BE2C (cell line): ENCODE measurements at regions not wholly inside any gene's neighbourhood (a gene's known extent, or its start where the extent isn't known, plus 50 kb on each side); places are given as distances from the start of the nearest gene placed in this dataset.

Experiments
- DNase-seq: peaks from one replicate; pipeline ENCODE4 v3.0.0-alpha.2; 2020
- H3K27me3 ChIP-seq: fragments of 250-450 bp; sonication (Bioruptor Pico); 2 replicates; pipeline ENCODE4 v1.5.1; 2020; ENCODE audit warnings: mild to moderate bottlenecking
- H3K36me3 ChIP-seq: fragments of 250-450 bp; sonication (Bioruptor Pico); 2 replicates; pipeline ENCODE4 v1.5.1; 2020; ENCODE audit warnings: mild to moderate bottlenecking
- H3K4me1 ChIP-seq: fragments of 250-450 bp; sonication (Bioruptor Pico); 2 replicates; pipeline ENCODE4 v1.5.1; 2020
- H3K4me3 ChIP-seq: 2 replicates; pipeline ENCODE4 v1.5.1; 2011; ENCODE audit warnings: low read depth, low read length
- H3K9me3 ChIP-seq: fragments of 250-450 bp; sonication (Bioruptor Pico); 2 replicates; pipeline ENCODE4 v1.5.1; 2020
- TF ChIP-seq, protein P1 (sequence below): IDR thresholded peaks from 2 replicates; pipeline ENCODE4 v1.5.1; 2012; ENCODE audit warnings: mild to moderate bottlenecking, low read depth, low read length

DNA sequence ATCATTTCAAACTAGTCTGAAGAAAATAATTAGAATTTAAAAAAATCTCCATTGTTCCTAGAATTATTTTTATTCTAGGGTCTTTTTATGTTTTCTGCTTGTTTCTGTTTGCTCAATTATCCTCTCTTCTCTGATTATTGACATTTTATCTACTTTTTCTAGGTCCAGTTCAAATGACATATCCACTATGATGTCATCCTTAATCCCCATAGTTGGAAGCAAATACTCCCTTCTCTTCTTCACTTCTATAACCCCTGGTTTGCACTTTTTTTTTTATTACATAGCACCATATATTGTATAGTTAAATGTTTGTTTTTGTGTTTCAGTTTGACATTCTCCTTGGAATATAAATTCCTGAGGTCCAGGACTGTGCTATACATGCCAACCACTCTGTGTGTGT lies 82.6 kb downstream of the CT47B1 start:
- Histone ChIP-seq H3K27me3 (no peaks in the 10 kb centered on the region), H3K4me3 (no peak overlapping the region), H3K36me3 (no peaks in the 10 kb centered on the region), H3K9me3 (no peaks in the 10 kb centered on the region), H3K4me1 (no peaks in the 10 kb centered on the region)
- TF ChIP-seq, protein P1, sequence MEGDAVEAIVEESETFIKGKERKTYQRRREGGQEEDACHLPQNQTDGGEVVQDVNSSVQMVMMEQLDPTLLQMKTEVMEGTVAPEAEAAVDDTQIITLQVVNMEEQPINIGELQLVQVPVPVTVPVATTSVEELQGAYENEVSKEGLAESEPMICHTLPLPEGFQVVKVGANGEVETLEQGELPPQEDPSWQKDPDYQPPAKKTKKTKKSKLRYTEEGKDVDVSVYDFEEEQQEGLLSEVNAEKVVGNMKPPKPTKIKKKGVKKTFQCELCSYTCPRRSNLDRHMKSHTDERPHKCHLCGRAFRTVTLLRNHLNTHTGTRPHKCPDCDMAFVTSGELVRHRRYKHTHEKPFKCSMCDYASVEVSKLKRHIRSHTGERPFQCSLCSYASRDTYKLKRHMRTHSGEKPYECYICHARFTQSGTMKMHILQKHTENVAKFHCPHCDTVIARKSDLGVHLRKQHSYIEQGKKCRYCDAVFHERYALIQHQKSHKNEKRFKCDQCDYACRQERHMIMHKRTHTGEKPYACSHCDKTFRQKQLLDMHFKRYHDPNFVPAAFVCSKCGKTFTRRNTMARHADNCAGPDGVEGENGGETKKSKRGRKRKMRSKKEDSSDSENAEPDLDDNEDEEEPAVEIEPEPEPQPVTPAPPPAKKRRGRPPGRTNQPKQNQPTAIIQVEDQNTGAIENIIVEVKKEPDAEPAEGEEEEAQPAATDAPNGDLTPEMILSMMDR = no peak
- no peak for DNase-seq

DNA sequence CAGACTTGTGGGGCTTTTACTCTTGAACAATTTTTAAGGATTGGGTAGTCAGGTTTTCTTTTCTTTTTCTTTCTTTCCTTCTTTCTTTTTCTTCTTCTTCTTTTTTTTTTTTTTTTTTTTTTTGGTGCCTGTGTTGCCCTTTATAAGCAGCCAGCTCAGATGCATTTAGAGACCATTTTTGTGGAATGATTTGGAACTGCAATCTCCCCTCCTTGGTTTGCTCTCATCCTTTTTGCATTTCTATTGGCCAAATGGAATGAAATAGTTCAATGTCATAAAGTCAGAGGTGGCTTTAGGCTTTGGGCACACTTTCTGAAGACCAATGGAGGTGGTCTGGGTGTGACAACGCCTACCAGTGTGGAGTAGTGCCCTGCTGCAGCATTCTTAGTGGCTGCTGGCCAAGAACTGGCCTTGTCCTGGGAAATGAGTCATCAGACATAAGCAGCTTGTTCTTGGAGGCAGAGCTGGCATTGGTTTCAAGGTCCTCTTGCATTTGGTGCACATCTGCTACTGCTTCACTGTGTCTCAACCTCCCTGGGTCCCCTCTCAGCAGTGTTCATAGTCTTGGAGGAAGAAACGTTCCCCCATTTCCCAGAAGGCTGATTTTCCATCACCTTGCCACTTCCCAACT lies 84.5 kb downstream of the CT47B1 start:
- peak; percentile 10 for DNase-seq
- Histone ChIP-seq H3K27me3 (no peaks in the 10 kb centered on the region), H3K4me1 (no peaks in the 10 kb centered on the region), H3K4me3 (no peak overlapping the region), H3K36me3 (no peaks in the 10 kb centered on the region), H3K9me3 (no peaks in the 10 kb centered on the region)
- TF ChIP-seq, protein P1 = no peak

DNA sequence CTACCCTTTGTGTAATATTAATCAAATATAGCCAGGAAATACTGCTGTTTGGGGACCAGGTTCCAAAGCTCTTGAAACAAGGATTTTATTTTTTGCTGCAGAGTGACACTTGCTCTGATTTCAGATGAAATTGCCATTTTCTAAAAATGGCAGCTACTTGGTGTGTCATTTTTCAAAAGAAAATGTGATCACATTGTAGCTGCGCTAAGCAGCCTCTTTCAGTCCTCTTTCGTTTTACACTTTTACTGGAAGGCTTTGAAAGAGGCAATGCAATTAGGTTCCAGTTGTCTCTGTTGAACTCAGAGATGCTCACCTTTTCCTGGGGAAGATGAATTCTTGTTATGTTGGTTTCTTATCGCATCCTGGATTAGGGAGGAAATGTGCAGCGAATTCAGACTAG lies 85.1 kb downstream of the CT47B1 start:
- Histone ChIP-seq H3K9me3 (no peaks in the 10 kb centered on the region), H3K4me3 (no peak overlapping the region), H3K4me1 (no peaks in the 10 kb centered on the region), H3K27me3 (no peaks in the 10 kb centered on the region), H3K36me3 (no peaks in the 10 kb centered on the region)
- TF ChIP-seq, protein P1 = no peak
- no peak for DNase-seq

DNA sequence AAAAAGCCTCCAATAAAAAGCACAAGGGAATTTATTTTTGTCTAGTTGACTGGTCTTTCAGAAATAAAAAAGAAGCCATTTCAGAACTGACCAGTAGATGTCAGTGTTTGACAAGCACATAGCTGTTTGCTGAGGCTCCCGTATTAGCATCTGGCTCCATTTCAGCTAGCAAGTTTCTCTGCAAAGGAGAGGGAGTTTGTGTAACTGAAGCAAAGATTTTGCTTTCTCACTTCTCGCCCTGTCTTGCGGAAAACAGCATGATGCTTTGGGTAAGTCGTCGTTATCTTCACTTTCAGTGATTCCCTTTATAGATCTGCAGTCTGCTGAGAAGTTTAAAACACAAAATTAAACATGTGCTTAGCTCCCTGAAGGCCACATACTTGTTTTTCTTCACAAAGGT lies 85.5 kb downstream of the CT47B1 start:
- Histone ChIP-seq H3K36me3 (no peaks in the 10 kb centered on the region), H3K9me3 (no peaks in the 10 kb centered on the region), H3K4me3 (no peak overlapping the region), H3K27me3 (no peaks in the 10 kb centered on the region), H3K4me1 (no peaks in the 10 kb centered on the region)
- TF ChIP-seq, protein P1 = peak; percentile 72
- peak; percentile 8 for DNase-seq

DNA sequence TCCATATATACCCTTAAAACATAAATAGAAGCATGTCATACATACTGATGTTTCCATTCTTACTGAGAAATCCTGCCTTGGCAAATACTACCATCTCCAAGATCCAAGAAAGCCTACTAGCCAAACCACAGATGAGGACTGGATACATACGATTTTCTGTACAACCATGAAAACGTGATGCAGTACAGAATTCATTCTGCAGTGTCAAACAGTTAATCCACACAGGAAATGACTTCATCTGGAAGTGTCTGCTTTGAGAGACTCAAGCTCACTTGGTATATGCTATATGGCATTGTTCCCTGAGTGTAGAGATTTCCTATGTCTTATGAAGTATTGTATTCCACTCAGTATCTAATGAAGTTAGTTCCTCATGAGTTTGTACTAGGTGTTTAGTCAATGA lies 94.3 kb downstream of the CT47B1 start:
- DNase-seq = no peak
- Histone ChIP-seq H3K27me3 (no peaks in the 10 kb centered on the region), H3K4me3 (no peak overlapping the region), H3K36me3 (no peaks in the 10 kb centered on the region), H3K4me1 (no peaks in the 10 kb centered on the region), H3K9me3 (no peaks in the 10 kb centered on the region)
- TF ChIP-seq, protein P1 = no peak

DNA sequence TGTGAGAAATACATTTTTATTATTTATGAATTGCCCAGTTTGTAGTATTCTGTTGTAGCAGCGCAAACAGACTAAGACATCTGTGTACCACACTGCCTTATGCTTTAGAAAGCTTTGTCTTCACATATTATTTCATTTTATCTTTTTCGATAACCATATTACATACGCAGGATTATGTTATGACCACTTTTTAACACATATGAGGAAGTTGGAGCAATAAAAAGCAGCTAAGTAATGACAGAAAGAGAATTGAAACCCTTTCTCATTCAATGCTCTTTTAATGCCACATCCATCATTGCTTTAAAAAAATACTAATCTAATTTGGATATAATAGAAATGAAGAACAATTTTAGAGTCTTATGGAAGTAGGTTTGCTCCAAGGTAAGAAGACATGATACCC lies 99.7 kb downstream of the CT47B1 start:
- TF ChIP-seq, protein P1 = no peak
- Histone ChIP-seq H3K36me3 (no peaks in the 10 kb centered on the region), H3K9me3 (no peaks in the 10 kb centered on the region), H3K27me3 (no peaks in the 10 kb centered on the region), H3K4me1 (no peaks in the 10 kb centered on the region), H3K4me3 (no peak overlapping the region)
- no peak for DNase-seq
